Central memory CD8-positive, alpha-beta T cell (primary cell): ENCODE measurements at regions not wholly inside any gene's neighbourhood (a gene's known extent, or its start where the extent isn't known, plus 50 kb on each side); places are given as distances from the start of the nearest gene placed in this dataset.

Source experiments
- ATAC-seq: fragments of 150-1000 bp; cut with Tn5 transposase; replicated peaks from 2 replicates; pipeline ENCODE4 v1.10.0; 2022; ENCODE audit warnings: mild to moderate bottlenecking, moderate FRiP score, moderate number of reproducible peaks; ENCODE audit not compliant: poor library complexity, severe bottlenecking; ENCODE audit errors: extremely low read depth
- DNase-seq, 2 donors: peaks; one replicate each; pipeline ENCODE4 v3.0.0; 2021; ENCODE audit warnings: low spot score in 2 of 2
- H3K27ac Mint-ChIP-seq: one replicate; pipeline ENCODE4 v1.8.0; 2022; ENCODE audit warnings: low read depth, mild to moderate bottlenecking, moderate library complexity, mixed read lengths
- H3K27me3 Mint-ChIP-seq: one replicate; pipeline ENCODE4 v1.8.0; 2022; ENCODE audit warnings: mixed read lengths
- H3K36me3 Mint-ChIP-seq: one replicate; pipeline ENCODE4 v1.8.0; 2022; ENCODE audit warnings: mild to moderate bottlenecking, moderate library complexity, mixed read lengths; ENCODE audit not compliant: insufficient read depth
- H3K4me1 Mint-ChIP-seq: one replicate; pipeline ENCODE4 v1.8.0; 2022; ENCODE audit warnings: mixed read lengths
- H3K4me3 Mint-ChIP-seq: one replicate; pipeline ENCODE4 v1.8.0; 2022; ENCODE audit warnings: mild to moderate bottlenecking, moderate library complexity, mixed read lengths
- H3K9me3 Mint-ChIP-seq: one replicate; pipeline ENCODE4 v1.8.0; 2022; ENCODE audit warnings: mixed read lengths

DNA sequence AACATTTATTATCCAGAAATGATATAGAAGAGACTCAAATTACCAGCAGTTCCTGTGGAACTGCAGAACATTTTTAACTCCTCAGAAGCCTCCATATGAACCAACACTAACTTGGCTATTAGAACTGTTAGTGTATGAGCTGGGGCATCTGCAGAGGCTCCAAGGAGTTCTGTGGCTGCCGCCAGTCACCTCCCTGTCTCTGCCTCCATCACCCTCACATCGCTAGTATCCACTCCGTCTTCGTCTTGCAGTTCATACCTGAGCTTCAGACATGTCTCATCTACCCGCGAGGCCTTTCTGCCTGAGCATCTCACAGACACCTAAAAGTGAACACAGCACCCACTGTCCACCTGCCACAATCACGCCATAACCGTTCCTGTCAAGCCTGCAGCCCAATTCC is 89.5 kb upstream of the CST7 start:
- no peak overlapping the region for H3K4me3 Mint-ChIP-seq
- H3K4me1 Mint-ChIP-seq: no peaks in the 10 kb centered on the region
- no peak for ATAC-seq
- DNase-seq: no peak
- no peaks in the 10 kb centered on the region for H3K9me3 Mint-ChIP-seq
- H3K36me3 Mint-ChIP-seq: no peaks in the 10 kb centered on the region
- peaks cover 52% of the 10 kb centered on the region for H3K27me3 Mint-ChIP-seq
- no peak overlapping the region for H3K27ac Mint-ChIP-seq

DNA sequence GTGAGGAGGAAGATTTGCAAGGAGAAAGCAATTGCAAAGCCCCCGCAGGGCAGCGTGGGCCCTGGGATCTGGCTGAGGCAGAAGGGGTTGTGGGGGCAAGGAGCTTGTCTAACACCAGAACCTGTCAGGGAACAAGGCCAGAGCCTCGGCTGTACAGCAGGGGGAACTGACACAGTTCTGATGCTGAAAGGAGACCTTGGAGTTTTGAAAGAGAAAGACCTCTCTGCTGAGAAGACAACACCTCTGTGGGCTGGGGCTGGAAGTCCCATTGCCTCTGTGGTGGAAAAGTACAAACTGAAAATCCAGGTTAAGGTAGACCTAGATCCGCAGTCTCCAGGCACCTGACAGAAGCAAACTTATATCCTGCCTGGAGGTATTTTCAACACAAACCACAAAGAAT is 86.9 kb upstream of the CST7 start:
- H3K27ac Mint-ChIP-seq: no peak overlapping the region
- no peaks in the 10 kb centered on the region for H3K4me1 Mint-ChIP-seq
- H3K27me3 Mint-ChIP-seq: peaks cover 37% of the 10 kb centered on the region
- no peaks in the 10 kb centered on the region for H3K9me3 Mint-ChIP-seq
- no peak overlapping the region for H3K4me3 Mint-ChIP-seq
- no peak for ATAC-seq
- DNase-seq: no peak
- H3K36me3 Mint-ChIP-seq: no peaks in the 10 kb centered on the region

DNA sequence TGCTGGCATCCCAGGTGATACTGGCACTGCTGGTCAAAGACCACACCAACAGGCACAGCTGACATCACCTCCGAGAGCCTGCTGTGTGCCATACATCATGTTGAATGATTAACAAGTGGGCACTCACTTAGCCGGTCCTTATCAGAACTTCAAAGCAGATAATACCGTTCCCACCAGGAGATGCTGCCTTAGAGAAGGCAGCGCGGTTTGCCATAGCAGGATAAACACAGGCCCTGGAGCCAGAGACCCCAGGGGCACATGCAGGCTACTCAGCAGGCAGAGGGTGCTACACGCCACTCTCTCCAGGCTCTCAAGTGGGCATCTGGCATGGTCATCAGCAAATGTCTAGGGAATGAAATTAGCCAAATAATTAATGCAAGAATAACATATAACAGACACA is 86.5 kb upstream of the CST7 start:
- Mint-ChIP-seq H3K27ac (no peak overlapping the region), H3K36me3 (no peaks in the 10 kb centered on the region), H3K4me1 (no peaks in the 10 kb centered on the region), H3K4me3 (no peak overlapping the region), H3K9me3 (no peaks in the 10 kb centered on the region), H3K27me3 (peaks cover 33% of the 10 kb centered on the region)
- ATAC-seq (no peak), DNase-seq (no peak)

DNA sequence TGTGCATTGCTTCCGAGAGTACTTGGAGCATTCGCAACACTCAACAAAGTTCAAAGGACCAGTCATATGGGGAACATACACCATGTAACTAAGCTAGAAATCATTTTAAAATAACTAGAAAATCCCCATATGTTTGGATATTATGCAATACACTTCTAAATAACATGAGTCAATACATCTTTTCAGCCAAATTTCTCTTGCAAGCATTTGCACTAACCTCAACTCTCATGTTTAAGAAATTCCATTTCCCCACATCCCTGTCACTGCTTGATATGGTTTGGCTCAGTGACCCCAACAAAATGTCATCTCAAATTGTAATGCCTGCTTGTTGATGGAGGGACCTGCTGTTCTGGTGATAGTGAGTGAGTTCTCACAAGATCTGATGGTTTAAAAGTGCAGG is 85.7 kb upstream of the CST7 start:
- H3K27ac Mint-ChIP-seq: no peak overlapping the region
- H3K4me1 Mint-ChIP-seq: no peaks in the 10 kb centered on the region
- DNase-seq (no peak), ATAC-seq (no peak)
- H3K27me3 Mint-ChIP-seq: peaks cover 26% of the 10 kb centered on the region
- H3K4me3 Mint-ChIP-seq: no peak overlapping the region
- no peaks in the 10 kb centered on the region for H3K36me3 Mint-ChIP-seq
- no peaks in the 10 kb centered on the region for H3K9me3 Mint-ChIP-seq

DNA sequence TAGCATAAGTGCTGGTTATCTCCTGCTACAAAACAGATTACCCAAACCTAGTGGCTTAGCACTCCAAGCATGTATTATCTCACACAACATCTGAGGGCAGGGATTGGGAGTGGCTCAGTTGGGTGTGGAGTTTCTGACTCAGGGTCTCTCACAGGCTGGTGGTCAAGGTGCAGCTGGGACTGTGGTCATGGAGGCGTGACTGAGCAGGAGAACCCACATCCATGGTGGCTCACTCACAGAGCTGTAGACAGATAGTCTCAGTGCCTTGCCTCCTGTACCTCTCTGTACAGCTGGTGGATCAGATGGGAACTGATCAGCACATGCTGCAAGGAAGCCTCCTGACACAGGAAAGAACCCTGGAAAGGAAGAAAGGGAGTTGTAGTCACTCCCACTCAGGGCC is 83.1 kb upstream of the CST7 start:
- H3K4me1 Mint-ChIP-seq: no peaks in the 10 kb centered on the region
- H3K27me3 Mint-ChIP-seq: no peaks in the 10 kb centered on the region
- H3K27ac Mint-ChIP-seq: no peak overlapping the region
- no peaks in the 10 kb centered on the region for H3K9me3 Mint-ChIP-seq
- H3K36me3 Mint-ChIP-seq: no peaks in the 10 kb centered on the region
- DNase-seq (no peak), ATAC-seq (no peak)
- no peak overlapping the region for H3K4me3 Mint-ChIP-seq

DNA sequence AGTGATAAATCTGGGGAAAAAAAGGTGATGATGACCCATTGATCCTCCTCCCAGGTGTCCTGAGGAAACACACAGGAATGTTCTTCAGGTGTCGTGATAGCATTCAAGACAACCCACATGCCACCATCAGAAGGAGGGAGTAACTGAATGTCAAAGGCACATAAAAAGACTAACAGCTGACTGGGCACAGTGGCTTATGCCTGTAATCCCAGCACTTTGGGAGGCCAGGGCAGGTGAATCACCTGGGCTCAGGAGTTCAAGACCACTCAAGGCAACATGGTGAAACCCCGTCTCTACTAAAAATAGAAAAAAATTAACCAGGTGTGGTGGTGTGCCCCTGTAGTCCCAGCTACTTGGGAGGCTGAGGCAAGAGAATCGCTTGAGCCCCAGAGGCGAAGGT is 82.3 kb upstream of the CST7 start:
- DNase-seq: no peak
- no peak overlapping the region for H3K4me3 Mint-ChIP-seq
- no peaks in the 10 kb centered on the region for H3K4me1 Mint-ChIP-seq
- H3K27ac Mint-ChIP-seq: no peak overlapping the region
- no peaks in the 10 kb centered on the region for H3K9me3 Mint-ChIP-seq
- no peak for ATAC-seq
- H3K36me3 Mint-ChIP-seq: no peaks in the 10 kb centered on the region
- H3K27me3 Mint-ChIP-seq: peaks cover 4% of the 10 kb centered on the region

DNA sequence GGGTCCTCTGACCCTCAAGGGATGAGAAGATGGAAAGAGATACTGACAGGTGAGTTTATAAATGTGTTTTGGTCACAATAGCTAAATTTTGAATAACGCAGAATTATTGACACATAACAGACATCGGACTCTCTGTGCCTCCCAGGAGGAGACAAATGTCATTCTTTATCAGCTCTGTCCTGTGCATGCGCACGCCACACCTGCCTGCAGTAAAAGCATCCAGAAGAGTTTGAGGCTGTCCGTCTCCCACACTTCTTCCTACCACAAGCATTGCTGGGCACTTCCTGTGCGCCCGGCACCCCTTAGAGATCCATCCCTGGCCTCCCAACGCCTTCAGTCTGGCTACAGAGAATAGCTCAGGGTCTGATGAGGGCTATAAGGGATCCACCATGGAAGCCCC is 81.5 kb upstream of the CST7 start:
- H3K27ac Mint-ChIP-seq: no peak overlapping the region
- H3K4me1 Mint-ChIP-seq: no peaks in the 10 kb centered on the region
- no peak for DNase-seq
- no peaks in the 10 kb centered on the region for H3K9me3 Mint-ChIP-seq
- H3K27me3 Mint-ChIP-seq: peaks cover 11% of the 10 kb centered on the region
- no peaks in the 10 kb centered on the region for H3K36me3 Mint-ChIP-seq
- no peak for ATAC-seq
- no peak overlapping the region for H3K4me3 Mint-ChIP-seq

DNA sequence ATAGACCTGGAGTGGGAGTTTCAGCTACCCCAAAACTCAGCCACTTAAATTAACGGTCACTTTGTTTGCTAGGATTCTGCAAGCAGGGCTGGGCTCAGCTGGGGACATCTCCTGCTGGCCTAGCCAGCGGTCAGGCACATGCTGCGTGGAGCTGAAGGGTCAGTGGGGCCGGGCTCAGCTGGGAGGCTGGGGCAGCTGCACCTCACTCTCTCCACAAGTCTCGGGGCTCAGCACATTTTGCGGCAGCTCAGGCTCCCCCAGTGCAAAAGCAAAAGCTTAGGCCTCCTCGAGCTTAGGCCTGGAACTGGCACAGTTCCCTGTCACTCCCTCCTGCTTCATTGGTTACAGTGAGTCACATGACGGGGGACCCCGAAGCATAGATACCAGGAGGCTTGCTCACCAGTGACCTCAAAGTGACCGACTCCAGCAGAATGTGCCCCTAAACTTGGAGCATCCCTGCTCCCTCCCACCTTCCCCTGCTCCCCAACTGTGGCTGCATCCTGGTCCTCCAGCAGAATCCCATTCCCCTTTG is 80.6 kb upstream of the CST7 start:
- Mint-ChIP-seq H3K36me3 (no peaks in the 10 kb centered on the region), H3K9me3 (no peaks in the 10 kb centered on the region), H3K27ac (no peak overlapping the region), H3K27me3 (peaks cover 13% of the 10 kb centered on the region), H3K4me3 (no peak overlapping the region), H3K4me1 (no peaks in the 10 kb centered on the region)
- DNase-seq (no peak), ATAC-seq (no peak)

DNA sequence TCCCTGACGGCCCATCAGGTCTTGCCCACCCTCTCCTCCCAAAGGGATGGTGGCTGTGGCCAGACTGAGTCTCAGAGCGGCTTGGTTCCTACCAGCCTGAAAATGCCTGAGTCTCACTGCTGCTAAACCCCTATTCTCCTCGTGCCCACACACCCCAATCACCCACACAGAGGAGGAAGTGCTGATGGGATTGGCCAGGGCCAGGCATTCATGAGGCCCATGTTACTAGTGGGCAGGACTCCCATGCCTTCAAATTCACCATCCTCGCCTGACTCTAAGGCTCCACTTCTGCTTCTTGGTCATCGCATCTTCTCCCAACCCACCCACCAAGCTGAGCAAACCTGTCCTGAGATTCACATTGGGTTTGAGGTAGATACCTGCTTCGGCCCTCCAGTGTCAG is 80.1 kb upstream of the CST7 start:
- ATAC-seq: no peak
- Mint-ChIP-seq H3K27ac (no peak overlapping the region), H3K4me1 (no peaks in the 10 kb centered on the region), H3K4me3 (no peak overlapping the region), H3K9me3 (no peaks in the 10 kb centered on the region), H3K27me3 (peaks cover 18% of the 10 kb centered on the region), H3K36me3 (no peaks in the 10 kb centered on the region)
- DNase-seq: no peak

DNA sequence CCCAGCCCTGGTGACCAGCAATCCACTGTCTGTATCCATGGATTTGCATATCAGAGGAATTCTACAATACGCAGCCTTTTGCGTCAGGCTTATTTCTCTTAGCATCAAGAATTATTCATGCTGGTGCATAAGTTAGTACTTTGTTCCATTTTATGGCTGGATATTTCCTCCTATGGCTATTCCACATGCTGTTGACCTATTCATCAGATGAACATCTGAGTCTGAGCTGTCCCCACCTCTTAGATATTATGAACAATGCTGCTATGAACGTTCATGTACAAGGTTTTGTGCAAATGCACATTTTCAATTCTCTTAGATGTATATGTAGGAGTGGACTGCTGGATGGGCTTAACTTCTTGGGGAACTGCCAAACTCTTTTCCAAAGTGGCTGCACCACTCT is 79.0 kb upstream of the CST7 start:
- ATAC-seq: no peak
- Mint-ChIP-seq H3K4me3 (no peak overlapping the region), H3K27ac (no peak overlapping the region), H3K36me3 (no peaks in the 10 kb centered on the region), H3K27me3 (peaks cover 29% of the 10 kb centered on the region), H3K9me3 (no peaks in the 10 kb centered on the region), H3K4me1 (no peaks in the 10 kb centered on the region)
- DNase-seq: no peak

DNA sequence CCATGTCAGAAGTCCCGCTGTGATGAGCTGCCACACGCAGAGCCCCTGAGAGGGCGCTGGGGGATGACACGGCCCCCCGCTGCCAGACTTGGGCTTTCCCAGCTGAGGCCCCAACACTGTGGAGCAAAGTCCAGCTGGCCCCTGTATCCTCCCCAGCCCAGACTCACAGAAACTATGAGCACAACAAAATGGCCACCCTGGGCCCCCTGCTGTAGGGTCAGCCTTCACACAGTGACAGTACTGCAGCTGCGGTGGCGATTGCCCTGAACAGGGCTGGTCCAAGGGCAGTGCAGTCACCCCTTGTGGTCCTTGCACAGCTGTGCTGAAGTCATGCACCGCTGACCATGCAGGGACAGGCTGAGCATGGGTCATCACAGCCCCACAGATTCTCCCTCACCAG is 78.2 kb upstream of the CST7 start:
- no peak for ATAC-seq
- DNase-seq: no peak
- H3K27me3 Mint-ChIP-seq: peaks cover 31% of the 10 kb centered on the region
- no peaks in the 10 kb centered on the region for H3K4me1 Mint-ChIP-seq
- H3K9me3 Mint-ChIP-seq: no peaks in the 10 kb centered on the region
- H3K36me3 Mint-ChIP-seq: no peaks in the 10 kb centered on the region
- H3K27ac Mint-ChIP-seq: no peak overlapping the region
- H3K4me3 Mint-ChIP-seq: no peak overlapping the region

DNA sequence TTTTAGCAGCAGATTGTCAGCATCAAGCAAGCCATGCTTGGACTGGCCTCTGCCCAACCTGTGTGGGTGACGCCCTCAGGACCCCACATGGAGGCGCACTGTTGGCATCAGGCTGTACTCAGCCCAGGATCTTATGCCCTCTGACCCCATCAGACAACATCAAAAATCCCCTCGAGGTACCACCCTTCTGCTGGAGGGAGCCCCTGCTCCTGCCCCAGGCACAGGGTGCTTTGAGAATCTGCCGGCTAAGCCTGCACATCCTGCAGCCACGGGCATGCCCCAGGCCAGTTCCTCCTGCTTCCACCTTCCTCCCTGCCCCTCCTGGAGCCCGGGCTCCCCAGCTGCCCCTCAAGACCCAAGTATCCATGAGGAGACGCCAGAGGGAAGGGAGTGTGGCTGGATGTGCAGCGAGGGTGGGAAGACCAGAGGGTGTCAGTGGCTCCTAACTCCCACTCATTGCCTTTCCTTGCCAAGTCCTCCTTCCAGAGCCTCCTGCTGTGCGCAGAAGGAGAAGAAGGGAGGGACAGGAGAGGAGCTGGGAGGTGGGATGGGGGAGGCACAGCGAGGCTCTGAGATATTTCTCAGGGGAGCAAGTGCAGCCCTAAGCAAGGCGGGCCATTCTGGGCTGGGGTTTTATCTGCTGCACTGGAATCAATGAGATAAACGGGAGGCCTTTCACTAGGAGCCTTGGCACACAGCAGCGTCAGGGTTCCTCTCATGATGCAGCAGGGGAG is 77.4 kb upstream of the CST7 start:
- H3K36me3 Mint-ChIP-seq: no peaks in the 10 kb centered on the region
- H3K4me1 Mint-ChIP-seq: no peaks in the 10 kb centered on the region
- peaks cover 39% of the 10 kb centered on the region for H3K27me3 Mint-ChIP-seq
- ATAC-seq (no peak), DNase-seq (no peak)
- no peak overlapping the region for H3K4me3 Mint-ChIP-seq
- no peak overlapping the region for H3K27ac Mint-ChIP-seq
- no peaks in the 10 kb centered on the region for H3K9me3 Mint-ChIP-seq

DNA sequence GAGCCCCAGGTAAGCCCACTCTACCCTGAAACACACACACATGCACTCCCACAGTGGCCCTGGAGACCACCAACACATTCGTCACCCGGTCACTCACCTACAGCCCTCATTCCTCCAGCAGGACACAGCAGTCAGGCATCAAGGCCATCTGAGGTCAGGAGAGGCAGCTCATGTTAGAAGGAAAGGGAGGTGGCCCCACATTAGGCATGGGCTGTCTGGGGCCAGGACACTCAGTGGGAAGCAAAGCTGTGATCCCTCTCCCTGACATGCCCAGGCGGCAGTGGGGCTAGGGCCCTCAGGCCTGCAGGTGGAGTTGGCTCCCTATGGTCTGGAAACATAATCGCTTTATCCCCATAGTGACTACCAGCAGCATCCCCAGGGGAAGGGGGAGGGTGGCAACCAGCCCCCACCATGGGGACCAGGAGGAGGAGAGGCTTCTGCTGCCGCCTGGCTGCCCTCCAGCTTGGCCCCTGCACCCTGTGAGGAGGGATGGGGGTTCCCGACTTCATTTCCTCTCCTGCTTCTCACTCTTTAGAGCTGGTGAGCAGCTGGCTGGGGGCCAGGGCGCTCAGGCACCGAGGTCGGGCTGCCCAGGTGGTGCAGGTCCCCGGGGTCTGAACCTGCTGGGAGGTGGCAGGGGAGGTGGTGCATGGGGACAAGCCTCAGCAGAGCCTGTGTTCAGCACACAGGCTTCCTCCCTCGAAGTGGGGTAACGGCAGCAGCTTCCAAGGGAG is 76.6 kb upstream of the CST7 start:
- ATAC-seq (no peak), DNase-seq (no peak)
- H3K27me3 Mint-ChIP-seq: peaks cover 39% of the 10 kb centered on the region
- no peaks in the 10 kb centered on the region for H3K9me3 Mint-ChIP-seq
- H3K4me1 Mint-ChIP-seq: no peaks in the 10 kb centered on the region
- H3K36me3 Mint-ChIP-seq: no peaks in the 10 kb centered on the region
- H3K27ac Mint-ChIP-seq: no peak overlapping the region
- no peak overlapping the region for H3K4me3 Mint-ChIP-seq
